SK-N-SH treated with all-trans-retinoic acid at 6 μM for 48 hours (cell line): ENCODE measurements at regions not wholly inside any gene's neighbourhood (a gene's known extent, or its start where the extent isn't known, plus 50 kb on each side); places are given as distances from the start of the nearest gene placed in this dataset.

Source experiments
- ATAC-seq: fragments of 200-7000 bp; cut with Tn5 transposase; 3 replicates; pipeline ENCODE4 v1.9.1; 2020; ENCODE audit warnings: mild to moderate bottlenecking, moderate library complexity
- ARNTL ChIP-seq: fragments of 450-650 bp; formaldehyde crosslinking; IDR thresholded peaks from 2 replicates; pipeline ENCODE4 v1.5.0; 2020; ENCODE audit warnings: low read depth, mild to moderate bottlenecking, moderate library complexity, borderline replicate concordance
- CSDC2 ChIP-seq: fragments of 250-450 bp; sonication (Bioruptor Pico); IDR thresholded peaks from 2 replicates; pipeline ENCODE4 v1.5.0; 2020; ENCODE audit warnings: mild to moderate bottlenecking, moderate library complexity
- CSRNP3 ChIP-seq: fragments of 250-450 bp; sonication (Bioruptor Pico); IDR thresholded peaks from 2 replicates; pipeline ENCODE4 v1.5.1; 2021; ENCODE audit warnings: mild to moderate bottlenecking, moderate library complexity
- GLIS3 ChIP-seq: fragments of 250-450 bp; sonication (Bioruptor Pico); IDR thresholded peaks from 2 replicates; pipeline ENCODE4 v1.5.0; 2020; ENCODE audit warnings: mild to moderate bottlenecking, moderate library complexity
- ISL1 ChIP-seq: fragments of 250-450 bp; sonication (Bioruptor Pico); IDR thresholded peaks from 2 replicates; pipeline ENCODE4 v2.1.2; 2022; ENCODE audit warnings: mild to moderate bottlenecking, moderate library complexity
- OSR1 ChIP-seq: fragments of 250-450 bp; sonication (Bioruptor Pico); IDR thresholded peaks from 2 replicates; pipeline ENCODE4 v1.8.0; 2022; ENCODE audit warnings: moderate library complexity, mild to moderate bottlenecking, inconsistent platforms
- PATZ1 ChIP-seq: fragments of 250-450 bp; sonication (Bioruptor Pico); IDR thresholded peaks from 2 replicates; pipeline ENCODE4 v1.8.0; 2020; ENCODE audit warnings: mild to moderate bottlenecking, moderate library complexity, borderline replicate concordance
- POU6F1 ChIP-seq: fragments of 250-450 bp; sonication (Bioruptor Pico); IDR thresholded peaks from 2 replicates; pipeline ENCODE4 v1.8.0; 2021; ENCODE audit warnings: low read depth, mild to moderate bottlenecking, moderate library complexity, borderline replicate concordance
- PPARA ChIP-seq: fragments of 250-450 bp; sonication (Bioruptor Pico); IDR thresholded peaks from 2 replicates; pipeline ENCODE4 v1.5.0; 2020; ENCODE audit warnings: mild to moderate bottlenecking, borderline replicate concordance
- RARB ChIP-seq: fragments of 250-450 bp; sonication (Bioruptor Pico); IDR thresholded peaks from 2 replicates; pipeline ENCODE4 v1.8.0; 2021; ENCODE audit warnings: mild to moderate bottlenecking, moderate library complexity
- SNAI2 ChIP-seq: fragments of 250-450 bp; sonication (Bioruptor Pico); IDR thresholded peaks from 2 replicates; pipeline ENCODE4 v1.5.0; 2020; ENCODE audit warnings: mild to moderate bottlenecking, moderate library complexity
- TOX ChIP-seq: fragments of 250-450 bp; sonication (Bioruptor Pico); IDR thresholded peaks from 2 replicates; pipeline ENCODE4 v1.8.0; 2021; ENCODE audit warnings: mild to moderate bottlenecking, moderate library complexity, borderline replicate concordance
- ZC3H10 ChIP-seq: fragments of 250-450 bp; sonication (Bioruptor Pico); IDR thresholded peaks from 2 replicates; pipeline ENCODE4 v1.5.1; 2021; ENCODE audit warnings: mild to moderate bottlenecking, moderate library complexity
- ZFP3 ChIP-seq: fragments of 250-450 bp; sonication (Bioruptor Pico); IDR thresholded peaks from 2 replicates; pipeline ENCODE4 v1.5.0; 2020; ENCODE audit warnings: mild to moderate bottlenecking, moderate library complexity
- ZFP30 ChIP-seq: fragments of 450-650 bp; formaldehyde crosslinking; IDR thresholded peaks from 2 replicates; pipeline ENCODE4 v1.5.0; 2022; ENCODE audit warnings: mild to moderate bottlenecking, moderate library complexity
- ZNF8 ChIP-seq: fragments of 450-650 bp; formaldehyde crosslinking; IDR thresholded peaks from 2 replicates; pipeline ENCODE4 v1.5.0; 2020; ENCODE audit warnings: mild to moderate bottlenecking, moderate library complexity
- TF ChIP-seq, protein P1 (sequence below): fragments of 250-450 bp; sonication (Bioruptor Pico); IDR thresholded peaks from 2 replicates; pipeline ENCODE4 v1.5.0; 2020; ENCODE audit warnings: mild to moderate bottlenecking, moderate library complexity

GRCh38 chr2:65628156-65628555, 195.8 kb upstream of the SPRED2 start:
- no peak for ATAC-seq
- TF ChIP-seq ZNF8 (CRISPR knock-in tag) = no peak
- no peak for TF ChIP-seq ZFP30 (CRISPR knock-in tag)
- no peak for TF ChIP-seq ZFP3 (CRISPR knock-in tag)
- no peak for TF ChIP-seq ISL1 (CRISPR knock-in tag)
- TF ChIP-seq OSR1 (CRISPR knock-in tag) = no peak
- no peak for TF ChIP-seq TOX (CRISPR knock-in tag)

DNA sequence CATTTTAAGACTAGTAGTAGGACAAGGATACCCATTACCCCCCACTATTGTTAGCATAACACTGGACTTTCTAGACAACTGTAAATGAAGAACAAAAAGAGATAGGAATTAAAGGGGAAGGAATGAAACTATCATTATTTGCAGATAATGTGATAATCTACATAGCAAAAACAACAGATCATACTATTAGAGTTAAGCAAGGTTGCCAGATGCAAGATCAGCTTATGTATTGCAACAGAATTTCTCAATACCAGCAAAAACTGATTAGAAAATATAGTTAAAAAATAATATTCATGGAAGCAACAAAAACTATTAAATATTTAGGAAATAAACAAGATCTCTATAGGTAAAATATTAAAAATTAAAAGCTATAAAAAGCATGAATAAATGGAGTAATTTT, 194.4 kb upstream of the SPRED2 start:
- no peak for ATAC-seq
- no peak for TF ChIP-seq PATZ1 (CRISPR knock-in tag)
- TF ChIP-seq, protein P1, sequence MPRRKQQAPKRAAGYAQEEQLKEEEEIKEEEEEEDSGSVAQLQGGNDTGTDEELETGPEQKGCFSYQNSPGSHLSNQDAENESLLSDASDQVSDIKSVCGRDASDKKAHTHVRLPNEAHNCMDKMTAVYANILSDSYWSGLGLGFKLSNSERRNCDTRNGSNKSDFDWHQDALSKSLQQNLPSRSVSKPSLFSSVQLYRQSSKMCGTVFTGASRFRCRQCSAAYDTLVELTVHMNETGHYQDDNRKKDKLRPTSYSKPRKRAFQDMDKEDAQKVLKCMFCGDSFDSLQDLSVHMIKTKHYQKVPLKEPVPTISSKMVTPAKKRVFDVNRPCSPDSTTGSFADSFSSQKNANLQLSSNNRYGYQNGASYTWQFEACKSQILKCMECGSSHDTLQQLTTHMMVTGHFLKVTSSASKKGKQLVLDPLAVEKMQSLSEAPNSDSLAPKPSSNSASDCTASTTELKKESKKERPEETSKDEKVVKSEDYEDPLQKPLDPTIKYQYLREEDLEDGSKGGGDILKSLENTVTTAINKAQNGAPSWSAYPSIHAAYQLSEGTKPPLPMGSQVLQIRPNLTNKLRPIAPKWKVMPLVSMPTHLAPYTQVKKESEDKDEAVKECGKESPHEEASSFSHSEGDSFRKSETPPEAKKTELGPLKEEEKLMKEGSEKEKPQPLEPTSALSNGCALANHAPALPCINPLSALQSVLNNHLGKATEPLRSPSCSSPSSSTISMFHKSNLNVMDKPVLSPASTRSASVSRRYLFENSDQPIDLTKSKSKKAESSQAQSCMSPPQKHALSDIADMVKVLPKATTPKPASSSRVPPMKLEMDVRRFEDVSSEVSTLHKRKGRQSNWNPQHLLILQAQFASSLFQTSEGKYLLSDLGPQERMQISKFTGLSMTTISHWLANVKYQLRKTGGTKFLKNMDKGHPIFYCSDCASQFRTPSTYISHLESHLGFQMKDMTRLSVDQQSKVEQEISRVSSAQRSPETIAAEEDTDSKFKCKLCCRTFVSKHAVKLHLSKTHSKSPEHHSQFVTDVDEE (CRISPR knock-in tag) = no peak
- TF ChIP-seq, all 23 proteins: peak for 0

GRCh38 chr2:65625982-65626381, 193.6 kb upstream of the SPRED2 start:
- no peak for ATAC-seq
- TF ChIP-seq RARB (CRISPR knock-in tag) (no peak), POU6F1 (no peak), OSR1 (CRISPR knock-in tag) (no peak), PPARA (CRISPR knock-in tag) (no peak), CSDC2 (CRISPR knock-in tag) (no peak), ZFP3 (CRISPR knock-in tag) (no peak), SNAI2 (no peak), ZC3H10 (CRISPR knock-in tag) (no peak), CSRNP3 (CRISPR knock-in tag) (no peak), ZFP30 (CRISPR knock-in tag) (no peak), ISL1 (CRISPR knock-in tag) (no peak), GLIS3 (CRISPR knock-in tag) (no peak), ARNTL (CRISPR knock-in tag) (no peak)
- TF ChIP-seq, protein P1 (CRISPR knock-in tag) = no peak

- ATAC-seq = no peak
- TF ChIP-seq ZFP3 (CRISPR knock-in tag) (no peak), RARB (CRISPR knock-in tag) (no peak), ARNTL (CRISPR knock-in tag) (no peak)
- TF ChIP-seq, all 23 proteins: peak for 0
Observed at GRCh38 chr2:65622951-65623535, 190.6 kb upstream of the SPRED2 start.
